ENCODE measurements at regions not wholly inside any gene's neighbourhood (a gene's known extent, or its start where the extent isn't known, plus 50 kb on each side); places are given as distances from the start of the nearest gene placed in this dataset.

DNA sequence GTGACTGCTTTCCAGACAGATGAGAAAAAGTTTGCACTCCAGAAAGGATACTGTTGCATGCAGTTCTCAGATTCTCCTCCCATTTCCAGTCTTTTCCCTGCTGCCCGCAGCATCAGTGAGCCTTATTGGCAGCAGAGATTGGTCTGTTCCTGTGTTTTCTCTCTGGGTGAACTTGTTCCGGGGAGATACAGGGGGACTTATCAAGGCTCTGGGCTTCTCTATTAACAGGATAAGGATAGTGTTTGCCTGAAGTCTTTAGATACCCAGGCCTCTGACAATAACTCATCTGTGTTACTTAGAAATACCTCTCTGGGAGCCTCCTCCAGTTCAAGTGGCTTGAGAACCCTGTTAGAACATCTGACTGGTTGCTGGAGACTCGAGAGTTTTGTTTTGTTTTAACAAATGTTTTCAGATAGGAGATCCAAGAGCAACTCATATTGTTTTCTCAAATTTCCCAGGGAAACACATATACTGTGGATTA lies 154.7 kb downstream of the BLID start:
- TF ChIP-seq, protein P1, sequence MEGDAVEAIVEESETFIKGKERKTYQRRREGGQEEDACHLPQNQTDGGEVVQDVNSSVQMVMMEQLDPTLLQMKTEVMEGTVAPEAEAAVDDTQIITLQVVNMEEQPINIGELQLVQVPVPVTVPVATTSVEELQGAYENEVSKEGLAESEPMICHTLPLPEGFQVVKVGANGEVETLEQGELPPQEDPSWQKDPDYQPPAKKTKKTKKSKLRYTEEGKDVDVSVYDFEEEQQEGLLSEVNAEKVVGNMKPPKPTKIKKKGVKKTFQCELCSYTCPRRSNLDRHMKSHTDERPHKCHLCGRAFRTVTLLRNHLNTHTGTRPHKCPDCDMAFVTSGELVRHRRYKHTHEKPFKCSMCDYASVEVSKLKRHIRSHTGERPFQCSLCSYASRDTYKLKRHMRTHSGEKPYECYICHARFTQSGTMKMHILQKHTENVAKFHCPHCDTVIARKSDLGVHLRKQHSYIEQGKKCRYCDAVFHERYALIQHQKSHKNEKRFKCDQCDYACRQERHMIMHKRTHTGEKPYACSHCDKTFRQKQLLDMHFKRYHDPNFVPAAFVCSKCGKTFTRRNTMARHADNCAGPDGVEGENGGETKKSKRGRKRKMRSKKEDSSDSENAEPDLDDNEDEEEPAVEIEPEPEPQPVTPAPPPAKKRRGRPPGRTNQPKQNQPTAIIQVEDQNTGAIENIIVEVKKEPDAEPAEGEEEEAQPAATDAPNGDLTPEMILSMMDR (conservative IDR thresholded peaks at IDR 0.05; ENCODE audit: low read length), result no peak
- no peak for TF ChIP-seq EZH2phosphoT487 (IDR thresholded peaks at IDR 0.05; ENCODE audit: borderline replicate concordance, low read depth, low read length)
